HG02885 (cell line): ENCODE measurements at regions not wholly inside any gene's neighbourhood (a gene's known extent, or its start where the extent isn't known, plus 50 kb on each side); places are given as distances from the start of the nearest gene placed in this dataset.

Source experiments
- ATAC-seq: cut with Tn5 transposase; IDR thresholded peaks from one replicate; pipeline ENCODE4 v1.9.1; 2021; ENCODE audit warnings: mild to moderate bottlenecking; ENCODE audit not compliant: unreplicated experiment, poor library complexity

DNA sequence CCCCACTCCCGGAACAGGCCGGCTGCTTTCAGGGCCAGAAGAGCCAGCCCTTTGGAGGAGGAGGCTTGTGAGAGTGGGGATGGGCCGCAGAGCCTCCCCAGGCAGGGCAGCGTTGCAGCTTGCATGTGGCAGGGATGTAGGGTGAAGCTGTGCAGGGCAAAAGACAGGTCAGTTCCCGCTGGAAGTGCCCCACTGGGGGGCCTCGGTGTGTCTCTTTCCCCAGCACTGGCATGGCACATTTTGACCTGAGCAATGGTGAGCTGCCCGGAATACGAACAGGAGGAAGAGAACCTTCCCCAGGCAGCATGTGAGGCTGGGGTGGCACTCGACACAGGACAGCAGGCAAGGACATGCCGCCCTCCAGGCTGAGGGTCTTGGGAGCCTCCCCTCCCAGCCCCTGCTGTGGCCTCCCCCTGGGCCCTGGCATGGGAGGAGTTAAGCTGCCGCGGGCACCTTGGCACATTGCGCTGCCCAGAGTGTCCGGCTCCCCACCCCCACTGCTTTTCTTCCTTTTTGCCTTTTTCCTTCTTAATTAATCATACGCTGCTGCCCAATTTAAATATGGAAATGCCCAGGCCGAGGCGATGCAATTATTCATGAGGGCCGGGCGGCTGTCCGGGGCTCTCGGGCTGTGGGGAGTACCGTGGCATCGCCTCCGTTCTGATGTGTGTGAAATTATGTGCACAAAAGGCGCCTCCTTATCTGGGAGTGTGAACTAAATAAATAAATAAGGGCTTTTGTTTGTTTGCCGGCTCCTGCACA, 76.0 kb upstream of the WNT7B start:
- no peak for ATAC-seq

DNA sequence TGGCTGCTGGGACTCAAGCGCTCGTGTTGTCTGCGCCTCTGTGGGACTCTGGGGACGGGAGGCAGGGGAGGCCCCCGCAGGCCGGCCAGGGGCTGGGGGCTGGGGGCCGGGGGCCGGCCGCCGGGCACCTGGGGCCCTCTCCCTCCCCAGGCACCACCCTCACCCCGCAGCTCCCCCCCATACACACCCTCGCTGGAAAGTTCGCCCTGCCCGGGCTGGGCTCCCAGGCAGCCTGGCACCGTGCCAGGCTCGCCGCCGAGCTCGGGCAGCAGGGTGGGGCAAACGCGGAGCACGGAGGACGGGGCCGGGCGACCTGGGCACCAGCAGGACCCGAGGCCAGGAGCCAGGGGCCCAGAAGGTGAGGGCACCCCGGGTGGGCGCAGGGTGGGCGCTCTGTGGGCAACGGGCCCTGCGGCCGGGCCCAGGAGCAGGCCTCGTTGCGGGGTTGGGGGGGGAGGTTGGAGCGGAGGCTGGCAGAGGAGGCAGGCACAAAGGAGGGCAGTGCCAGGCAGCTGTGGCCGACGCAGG, 76.7 kb upstream of the WNT7B start:
- no peak for ATAC-seq

DNA sequence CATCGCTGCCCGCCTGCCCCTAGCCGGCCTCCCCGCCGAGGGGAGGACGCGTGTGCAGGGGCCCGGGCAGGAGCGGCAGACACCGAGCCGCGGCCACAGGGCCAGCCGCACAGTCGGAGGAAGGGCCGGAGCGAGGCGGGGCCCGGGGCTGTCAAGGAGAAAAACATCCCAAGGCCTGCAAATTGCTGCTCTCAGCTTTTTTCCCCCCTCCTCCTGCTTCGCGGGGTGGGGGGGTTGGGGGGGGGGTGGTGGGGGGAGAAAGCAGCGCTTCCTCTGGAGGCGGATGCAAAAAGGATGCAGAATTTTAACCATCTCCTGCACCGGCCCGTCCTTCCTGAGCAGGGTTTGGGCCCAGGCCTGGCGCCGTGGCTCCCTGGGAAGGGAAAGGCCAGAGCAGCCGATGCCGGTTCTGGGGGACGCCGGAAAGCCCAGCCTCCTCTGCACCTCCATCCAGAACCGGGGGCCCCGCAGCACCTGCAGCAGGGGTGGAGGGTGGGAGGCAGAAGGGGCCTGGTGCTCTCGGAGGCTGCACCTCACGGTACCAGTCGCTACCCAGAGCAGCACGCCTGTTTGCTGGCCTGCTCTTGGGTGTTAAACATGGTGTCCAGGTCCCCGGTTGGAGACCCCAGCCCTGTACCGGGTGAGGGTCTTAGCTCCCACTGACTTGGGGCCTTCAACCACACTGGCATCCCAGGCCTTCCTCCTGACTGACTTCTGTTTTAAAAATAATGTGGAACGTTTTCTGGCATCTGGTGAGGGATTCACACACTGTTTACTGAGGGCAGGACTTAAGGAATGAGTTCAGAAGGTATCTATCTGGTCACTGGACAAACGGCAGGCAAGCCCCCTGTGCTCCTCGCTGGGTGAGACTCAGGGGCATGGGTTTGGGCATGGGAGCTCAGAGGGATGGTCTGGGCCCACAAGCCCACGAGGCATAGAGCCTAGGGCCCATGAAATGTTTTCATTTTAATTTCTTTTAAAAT, 77.4 kb upstream of the WNT7B start:
- ATAC-seq: no peak

DNA sequence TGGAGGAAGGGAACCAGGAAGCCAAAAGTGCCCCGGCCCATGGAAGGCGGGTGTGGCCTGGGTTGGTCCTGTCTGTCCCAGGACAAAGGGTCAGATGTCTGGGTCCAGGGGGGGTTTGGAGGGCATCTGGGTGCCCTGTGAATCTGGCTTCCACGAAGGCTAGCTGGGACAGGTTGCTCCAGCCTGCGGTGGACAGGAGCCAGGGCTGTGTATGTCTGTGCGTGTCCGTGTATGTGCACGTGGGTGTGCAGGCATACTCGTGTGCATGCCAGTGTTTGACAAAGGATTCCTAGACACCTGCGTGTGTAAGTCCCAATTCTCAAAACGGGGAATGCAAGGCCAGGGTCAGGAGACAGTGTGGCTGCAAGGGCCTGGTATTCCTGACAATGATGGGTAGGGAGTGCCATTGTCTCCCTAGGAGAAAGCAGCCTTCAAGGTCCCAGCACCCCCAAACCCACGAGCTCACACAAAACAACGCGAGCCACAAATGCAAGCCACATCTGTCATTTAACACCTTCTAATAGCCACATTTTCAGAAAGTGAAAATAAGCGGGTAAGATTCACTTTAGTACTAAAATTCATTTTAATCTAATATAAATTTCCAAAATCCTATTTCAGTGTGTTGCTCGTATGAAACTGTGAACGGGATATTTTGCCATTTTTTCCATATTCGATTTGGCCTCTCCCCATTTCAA, 78.4 kb upstream of the WNT7B start:
- ATAC-seq: no peak

DNA sequence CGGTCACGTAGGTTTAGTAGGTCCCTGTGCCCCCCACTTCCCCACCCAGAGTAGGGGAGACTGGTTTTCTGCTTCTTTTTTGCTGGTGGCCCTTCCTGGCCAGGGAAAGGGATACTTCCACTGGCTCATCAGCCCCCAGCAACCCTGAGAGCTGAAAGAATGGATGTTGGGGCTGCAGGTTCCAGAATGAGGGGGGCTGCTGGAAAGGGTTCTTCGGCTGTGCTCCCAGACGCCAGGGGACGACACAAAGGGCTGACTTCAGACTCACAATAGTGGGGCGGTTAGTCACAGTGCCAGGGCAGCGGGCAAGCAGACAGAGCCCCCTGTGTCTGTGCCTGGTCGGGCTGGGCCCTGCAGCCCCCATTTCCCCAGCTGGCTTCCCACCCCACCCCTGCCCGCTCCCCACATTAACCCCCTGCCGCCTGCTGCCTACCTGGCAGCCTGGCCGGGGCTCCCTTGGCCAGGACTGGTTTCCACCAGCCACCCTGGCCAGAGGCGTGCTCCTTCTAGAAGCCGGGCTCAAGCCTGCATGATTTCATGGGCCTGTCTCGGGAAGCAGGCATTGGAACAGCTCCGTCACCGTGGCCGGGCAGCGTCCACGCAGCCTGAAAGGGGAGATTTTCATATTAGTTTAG, 79.1 kb upstream of the WNT7B start:
- ATAC-seq: no peak

DNA sequence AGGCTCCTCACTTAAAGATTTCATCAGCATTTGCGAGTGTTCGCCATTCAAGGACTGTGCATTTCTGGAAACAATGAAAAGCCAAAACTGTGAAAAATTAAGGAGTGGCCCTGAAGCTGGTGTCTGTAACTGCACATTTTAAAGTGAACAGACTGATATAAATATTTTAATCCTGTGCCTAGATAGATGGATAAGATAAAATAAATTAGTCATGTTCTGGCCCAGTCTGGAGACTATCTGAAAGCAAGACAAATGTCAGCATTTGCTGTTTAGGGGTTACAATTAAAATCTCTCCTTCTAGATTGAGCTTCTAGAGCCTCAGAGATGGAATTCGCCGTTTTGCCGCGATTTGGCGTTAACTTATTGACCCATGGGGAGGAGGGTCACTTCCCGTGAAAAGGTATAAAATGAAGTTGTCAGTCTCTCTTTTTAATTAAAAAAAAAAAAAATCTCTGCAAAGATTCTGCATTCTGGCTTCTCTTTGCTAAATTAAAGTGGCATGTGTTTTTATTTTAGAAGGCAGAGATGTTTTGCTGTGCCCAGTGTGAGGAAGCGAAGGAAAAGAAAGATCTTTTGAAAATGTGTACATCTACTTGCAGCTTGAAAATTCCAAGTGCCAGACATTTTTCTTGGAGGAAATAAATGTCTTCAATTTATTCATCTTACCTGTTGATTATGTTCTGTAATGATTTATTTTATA, 79.7 kb upstream of the WNT7B start:
- no peak for ATAC-seq

DNA sequence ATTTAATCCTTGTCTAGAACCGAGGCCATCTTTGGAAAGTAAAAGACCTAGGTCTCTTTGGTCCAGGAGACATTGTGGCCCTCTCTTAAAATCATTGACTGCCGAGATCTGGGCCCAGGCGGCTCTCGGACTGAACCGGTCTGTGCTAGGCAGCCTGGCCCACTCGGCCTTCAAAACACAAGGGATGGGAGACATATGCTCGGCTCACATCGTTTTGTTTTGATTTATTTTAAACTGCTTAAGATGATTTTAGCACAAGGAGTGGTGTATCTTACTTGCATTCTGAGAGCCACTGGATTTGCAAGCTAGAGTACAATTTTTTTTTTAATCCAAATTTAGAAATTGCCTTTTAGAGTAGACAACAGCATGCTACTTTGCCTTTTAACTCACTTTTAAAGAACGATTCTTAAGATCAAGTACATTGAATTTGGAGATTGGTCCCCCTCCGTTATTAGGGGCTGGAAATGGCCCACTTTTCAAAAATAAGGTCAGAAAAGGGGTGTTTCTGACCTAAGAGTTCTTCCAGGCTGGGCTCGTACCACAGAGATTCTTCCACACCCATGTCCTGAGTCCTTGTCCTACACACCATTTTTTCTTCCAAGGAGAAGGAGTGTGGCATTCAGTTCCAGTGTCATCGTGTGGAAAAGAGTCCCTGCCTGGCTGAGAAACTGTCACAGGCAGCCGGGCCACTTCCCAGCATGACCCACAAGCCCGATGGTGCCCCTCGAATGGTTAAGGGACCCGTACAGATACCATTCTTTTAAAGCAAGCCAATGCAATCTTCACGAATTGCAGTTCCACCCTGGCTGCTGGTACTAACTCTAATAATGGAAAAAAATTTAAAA, 80.5 kb upstream of the WNT7B start:
- peak; percentile 10 for ATAC-seq

DNA sequence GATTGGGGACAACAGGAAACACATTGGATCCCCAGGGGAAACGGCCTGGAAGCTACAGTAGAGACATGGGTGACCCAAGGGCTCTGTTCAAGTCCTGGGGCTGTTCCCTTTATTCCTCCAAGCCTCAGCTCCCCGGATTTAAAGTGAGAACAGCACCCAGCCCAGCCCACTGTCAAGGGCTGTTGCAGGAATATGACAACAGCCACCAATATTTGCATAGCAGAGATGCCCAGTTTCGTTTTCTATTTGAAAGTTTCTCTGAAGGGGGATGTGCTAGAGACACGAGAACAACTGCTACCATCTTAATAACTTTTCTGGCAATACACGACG, 81.1 kb upstream of the WNT7B start:
- ATAC-seq: peak; percentile 74

DNA sequence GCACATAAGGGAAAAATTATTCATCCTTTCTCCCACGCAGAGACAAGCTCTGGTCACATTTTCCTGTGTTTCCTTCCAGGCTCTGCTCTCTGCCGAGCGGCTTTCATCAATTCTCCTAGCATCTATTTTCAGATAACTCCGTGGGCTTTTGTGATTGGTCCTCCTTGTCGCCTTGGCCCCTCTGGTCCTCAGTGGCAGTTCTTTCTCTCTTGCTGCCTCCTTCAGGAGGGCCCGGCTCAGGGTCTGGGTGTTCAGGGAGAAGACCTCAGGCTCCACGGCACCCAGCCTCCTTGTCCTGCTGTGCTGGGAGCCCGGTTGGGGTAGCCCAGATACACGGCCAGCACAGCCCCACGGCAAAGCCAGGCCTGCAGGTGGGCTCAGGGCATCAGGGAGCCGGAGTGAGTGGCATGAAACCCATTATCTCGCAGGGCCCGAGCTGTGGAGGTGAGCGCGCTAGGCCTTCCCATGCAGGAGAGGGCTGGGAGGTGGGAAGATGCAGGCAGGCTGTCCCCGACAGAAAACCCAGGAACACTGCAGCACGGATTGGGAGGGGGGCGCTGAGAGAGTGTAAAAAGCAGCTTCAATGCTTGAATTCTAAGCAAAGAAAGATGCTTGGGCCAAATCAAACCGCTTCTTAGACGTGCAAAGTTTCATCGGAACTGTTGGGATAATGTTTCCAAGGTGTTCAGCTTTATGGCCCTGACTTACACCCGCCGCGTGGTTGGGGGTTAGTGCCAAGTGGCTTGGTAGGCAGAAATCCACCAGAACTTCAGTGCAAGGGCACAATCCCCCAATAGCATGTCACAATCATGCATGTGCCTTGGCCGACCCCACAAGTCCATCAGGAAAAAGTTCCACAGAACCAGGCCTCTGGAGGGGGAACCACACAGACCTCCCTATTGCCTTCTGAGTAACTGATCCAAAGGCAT, 81.9 kb upstream of the WNT7B start:
- no peak for ATAC-seq

DNA sequence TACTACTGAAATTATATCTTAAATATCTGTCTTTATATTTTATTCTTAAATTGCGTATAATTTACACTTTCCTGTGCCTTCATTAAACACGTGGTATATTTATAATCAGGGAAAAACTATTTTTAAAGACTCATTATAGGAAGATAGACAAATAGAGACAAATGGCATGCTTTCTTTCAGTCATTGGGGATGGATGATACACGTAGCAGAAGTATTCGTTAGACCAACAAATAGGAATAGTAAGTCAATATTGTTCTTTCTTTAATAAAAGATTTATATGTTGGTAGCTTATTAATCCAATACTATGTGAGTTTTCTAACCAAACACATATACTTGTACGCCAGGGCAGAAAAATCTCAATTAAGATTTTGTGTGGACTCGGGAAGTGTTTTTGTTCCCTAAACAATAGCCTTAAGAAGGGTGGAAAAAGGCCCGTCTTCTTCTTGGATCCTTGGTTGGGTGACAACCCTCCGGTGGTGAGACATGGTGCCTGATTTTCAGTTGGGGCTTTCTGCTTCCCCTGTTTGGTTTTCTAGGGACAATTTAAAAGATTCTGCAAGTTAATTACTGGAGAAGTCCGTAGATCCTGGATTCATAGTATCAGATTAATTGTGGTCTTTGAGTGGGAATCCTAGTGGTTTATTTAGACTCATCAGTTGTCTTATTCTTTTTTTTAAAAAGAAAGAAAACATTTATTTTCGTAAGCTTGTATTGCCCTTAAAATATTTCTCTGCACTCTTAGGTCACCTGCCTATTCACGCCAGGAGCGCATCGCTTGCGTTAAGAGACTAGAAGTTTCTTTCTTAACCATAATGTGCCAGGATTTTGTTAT, 83.5 kb upstream of the WNT7B start:
- no peak for ATAC-seq

DNA sequence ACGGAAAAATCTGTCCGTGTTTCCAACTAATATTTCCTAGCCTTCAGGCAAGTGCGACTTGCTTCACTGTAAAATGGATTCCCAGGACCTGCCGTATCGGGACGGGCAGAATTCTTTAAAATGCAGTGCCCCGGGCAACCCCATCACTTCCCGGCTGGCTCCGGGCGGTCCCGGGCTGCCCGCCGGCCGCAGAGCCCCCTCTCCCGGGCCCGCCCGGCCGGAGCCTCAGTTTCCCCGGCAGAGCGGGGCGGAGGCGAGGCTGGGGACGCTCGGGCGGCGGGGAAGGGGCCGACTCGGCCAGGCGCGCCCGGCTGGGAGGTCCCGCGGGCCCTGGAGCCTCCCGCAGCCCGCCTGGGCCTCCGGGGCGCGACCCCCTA, 84.2 kb upstream of the WNT7B start:
- ATAC-seq: no peak

DNA sequence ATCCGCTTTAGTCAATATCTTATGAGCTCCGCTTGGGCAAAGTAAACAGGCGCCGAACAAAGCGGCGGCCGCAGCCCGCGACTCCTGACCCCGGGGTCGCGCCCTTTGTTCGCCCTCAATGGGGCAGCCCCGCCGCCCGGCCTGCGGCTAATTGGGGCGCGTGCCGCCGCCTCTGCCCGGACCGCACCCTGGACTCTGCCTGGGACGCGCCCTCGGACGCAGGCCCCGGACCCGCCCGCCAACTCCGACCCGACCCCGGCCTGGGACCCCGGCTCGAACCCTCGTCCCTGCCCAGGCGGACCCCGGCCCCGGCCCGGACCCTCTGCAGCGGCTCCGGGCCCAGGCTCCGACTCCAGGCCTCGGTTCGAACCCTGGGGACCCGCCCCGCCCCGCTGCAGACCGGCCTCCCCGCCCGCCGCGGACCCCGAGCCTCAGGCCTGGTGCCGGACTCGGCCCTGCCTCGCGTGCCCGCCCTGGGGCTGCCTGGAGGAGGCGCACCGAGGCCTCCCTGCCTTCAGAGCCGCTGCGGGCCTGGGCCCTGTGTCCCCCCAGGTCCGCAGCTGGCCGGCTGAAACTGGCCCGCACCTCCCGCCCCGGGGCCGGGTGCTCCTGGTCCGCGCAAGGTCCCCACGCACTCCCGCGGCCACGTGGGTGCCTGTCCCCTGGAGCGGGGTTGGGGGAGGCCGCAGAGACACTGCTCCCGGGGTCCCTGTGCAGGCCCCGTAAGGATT, 84.7 kb upstream of the WNT7B start:
- ATAC-seq: no peak

DNA sequence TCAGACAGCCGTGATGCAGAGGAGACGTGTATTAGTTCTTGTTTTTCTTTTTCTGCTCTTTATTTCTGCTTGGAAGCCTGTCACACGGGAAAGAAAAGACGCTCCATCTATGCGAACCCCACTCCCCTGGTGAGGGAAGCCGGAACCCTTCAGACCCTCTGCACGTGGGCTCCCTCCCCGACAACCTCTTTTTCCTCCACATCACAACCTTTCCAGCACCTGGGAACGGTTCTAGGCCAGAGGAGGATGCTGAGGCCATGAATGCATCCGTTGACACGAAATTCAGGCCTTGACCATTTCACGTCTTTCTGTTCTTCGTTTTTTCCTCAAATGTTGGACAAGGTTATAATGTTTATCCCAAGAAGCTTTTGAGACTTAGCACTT, 85.3 kb upstream of the WNT7B start:
- ATAC-seq: no peak

DNA sequence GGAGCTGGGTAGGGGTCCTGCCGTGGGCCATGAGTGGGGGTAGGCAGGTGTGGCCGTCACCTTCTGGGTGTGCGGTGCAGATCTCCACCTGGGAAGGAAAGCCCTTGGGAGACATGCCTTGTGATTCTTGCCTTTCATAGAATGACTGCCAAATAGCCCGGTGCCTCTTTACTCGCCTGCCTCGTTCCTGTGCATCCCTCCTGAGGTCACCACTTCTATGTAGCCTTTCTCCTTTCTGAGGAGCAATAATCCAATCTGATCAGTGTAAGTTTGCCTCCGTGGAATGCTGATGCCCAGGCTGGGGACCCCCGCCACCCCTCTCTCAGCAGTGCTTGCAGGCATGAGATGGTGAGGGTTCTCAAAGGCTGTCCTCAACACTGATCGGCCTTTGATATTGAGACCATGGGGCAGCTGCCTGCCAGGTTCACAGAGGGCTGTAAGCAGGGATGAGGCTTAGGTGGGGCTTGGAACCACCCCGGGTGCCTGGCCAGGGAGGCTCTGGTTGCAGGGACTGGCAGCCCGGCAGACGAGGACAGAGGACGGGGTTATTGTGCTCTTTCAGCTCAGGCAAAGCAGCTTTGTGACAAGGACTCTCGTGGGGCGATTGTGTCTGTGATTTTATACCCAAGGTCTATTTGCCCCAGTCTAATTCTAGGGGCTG, 86.1 kb upstream of the WNT7B start:
- no peak for ATAC-seq

DNA sequence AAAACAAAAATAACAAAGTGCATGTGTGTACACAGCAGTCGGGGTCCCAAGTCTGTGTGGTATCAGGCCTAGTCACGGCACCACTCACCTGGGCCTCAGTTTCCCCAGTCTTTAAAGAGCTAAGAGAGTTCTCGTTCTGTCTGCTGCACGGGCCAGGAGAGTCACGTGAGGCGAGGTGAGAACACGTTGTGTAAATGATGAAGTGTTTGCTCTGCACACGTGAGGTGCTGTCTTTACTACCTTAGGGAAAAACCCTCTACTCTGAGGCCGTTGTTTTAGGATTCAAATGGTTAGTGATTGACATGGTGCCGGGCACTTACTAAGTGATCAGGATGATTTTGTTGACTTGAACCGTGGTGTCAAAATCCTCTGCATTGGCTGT, 86.5 kb upstream of the PPARA start:
- ATAC-seq: no peak
